ENCODE measurements at regions not wholly inside any gene's neighbourhood (a gene's known extent, or its start where the extent isn't known, plus 50 kb on each side); places are given as distances from the start of the nearest gene placed in this dataset.
"Not testable (repeated sequence)": the region's sequence is repeated elsewhere in the genome, so short reads cannot be mapped to it uniquely, and the experiment has no call there.

- DNase-seq: peak; percentile 57
- peak; percentile 76 for ATAC-seq
These were observed 52.2 kb upstream of the MKI67 start for GRCh38 chr10:128178302-128178958.

GRCh38 chr10:128180843-128181242, 54.6 kb upstream of the MKI67 start:
- ATAC-seq: peak; percentile 82
- DNase-seq: peak; percentile 19

- no peak for ATAC-seq
These were observed 59.4 kb upstream of the MKI67 start for GRCh38 chr10:128185627-128186026.

GRCh38 chr10:128186959-128187787, 61.0 kb upstream of the MKI67 start:
- ATAC-seq: peak; percentile 49
- DNase-seq: peak; percentile 25

More at GRCh38 chr10:128185627-128186026, 59.4 kb upstream of the MKI67 start:
- no peak for DNase-seq

- DNase-seq (no peak), ATAC-seq (no peak)
These were observed 61.6 kb upstream of the MKI67 start for GRCh38 chr10:128187788-128188185.

GRCh38 chr10:128189176-128189575, 63.0 kb upstream of the MKI67 start:
- ATAC-seq (no peak), DNase-seq (no peak)

GRCh38 chr10:128191847-128192246, 65.6 kb upstream of the MKI67 start:
- DNase-seq: no peak
- ATAC-seq: no peak

GRCh38 chr10:128201826-128202225, 75.6 kb upstream of the MKI67 start:
- not testable (repeated sequence) for ATAC-seq, DNase-seq

GRCh38 chr10:128203028-128203427, 76.8 kb upstream of the MKI67 start:
- no peak for DNase-seq
- no peak for ATAC-seq

GRCh38 chr10:128205591-128205990, 79.4 kb upstream of the MKI67 start:
- ATAC-seq, DNase-seq: not testable (repeated sequence)

GRCh38 chr10:128206676-128207075, 80.5 kb upstream of the MKI67 start:
- DNase-seq (no peak), ATAC-seq (no peak)

- DNase-seq (no peak), ATAC-seq (peak; percentile 2)
These were observed 83.6 kb upstream of the MKI67 start for GRCh38 chr10:128209862-128210214.

- ATAC-seq (peak; percentile 74), DNase-seq (peak; percentile 82)
These were observed 84.2 kb upstream of the MKI67 start for GRCh38 chr10:128210215-128211063.

GRCh38 chr10:128211064-128211504, 84.9 kb upstream of the MKI67 start:
- no peak for ATAC-seq

GRCh38 chr10:128211953-128212727, 85.9 kb upstream of the MKI67 start:
- DNase-seq (peak; percentile 90), ATAC-seq (peak; percentile 82)

More at GRCh38 chr10:128211064-128211504, 84.9 kb upstream of the MKI67 start:
- no peak for DNase-seq

- DNase-seq: no peak
- ATAC-seq: no peak
These were observed 86.9 kb upstream of the MKI67 start for GRCh38 chr10:128213156-128213555.

- DNase-seq (no peak), ATAC-seq (no peak)
These were observed 89.5 kb upstream of the MKI67 start for GRCh38 chr10:128215733-128216132.

GRCh38 chr10:128217136-128217535, 90.9 kb upstream of the MKI67 start:
- ATAC-seq (no peak), DNase-seq (no peak)

GRCh38 chr10:128218161-128218560, 91.9 kb upstream of the MKI67 start:
- no peak for DNase-seq
- ATAC-seq: no peak

- DNase-seq (no peak), ATAC-seq (no peak)
These were observed 93.1 kb upstream of the MKI67 start for GRCh38 chr10:128219295-128219694.

GRCh38 chr10:128220021-128220420, 93.8 kb upstream of the MKI67 start:
- DNase-seq: no peak
- no peak for ATAC-seq

- no peak for DNase-seq
- ATAC-seq: peak; percentile 19
These were observed 94.9 kb upstream of the MKI67 start for GRCh38 chr10:128221117-128221516.

Data from stimulated activated naive CD8-positive, alpha-beta T cell treated with anti-CD3 and anti-CD28 coated beads, Interleukin-15, Interleukin-2, amounts not matched to agents 100 U/mL and 50 U/mL, for 24 hours (primary cell).